CD4-positive, alpha-beta T cell (primary cell): ENCODE measurements at regions not wholly inside any gene's neighbourhood (a gene's known extent, or its start where the extent isn't known, plus 50 kb on each side); places are given as distances from the start of the nearest gene placed in this dataset.

Experiments
- ATAC-seq: fragments of 200-7000 bp; cut with Tn5 transposase; one replicate; pipeline ENCODE4 v1.10.0; 2022; ENCODE audit warnings: mild to moderate bottlenecking; ENCODE audit not compliant: poor library complexity
- CTCF ChIA-PET: fragments of 350-600 bp; sonication (Branson Sonifier 250); formaldehyde crosslinking; loops from one replicate; lab custom pipeline; 2021; ENCODE audit warnings: antibody characterized with exemption, inconsistent platforms; lab: Charles Lee
- POLR2A ChIA-PET: fragments of 350-600 bp; sonication (Branson Sonifier 250); formaldehyde crosslinking; loops from one replicate; lab custom pipeline; 2021; ENCODE audit warnings: antibody characterized with exemption, inconsistent platforms; lab: Charles Lee
- DNase-seq, 14 experiments: peaks; one replicate each; pipeline ENCODE4 v3.0.0-alpha.2; 2013 to 2020; ENCODE audit warnings: mixed read lengths in 2 of 14
- H3K27ac ChIP-seq, 2 donors: one replicate each; pipeline versions ENCODE4 v1.5.1 to v1.7.0; 2013; ENCODE audit warnings: low read length in 2 of 2, low read depth in 1 of 2, mild to moderate bottlenecking in 1 of 2
- H3K27me3 ChIP-seq, 2 experiments: 1 replicate in 1 of 2; 2 replicates in 1 of 2; pipeline versions ENCODE4 v1.6.1 to v1.7.0; 2013; ENCODE audit warnings: low read length in 2 of 2, control low read depth in 1 of 2, mild to moderate bottlenecking in 1 of 2, moderate library complexity in 1 of 2; ENCODE audit not compliant: insufficient read depth in 2 of 2, control insufficient read depth in 1 of 2
- H3K36me3 ChIP-seq: one replicate; pipeline ENCODE4 v1.6.1; 2013; ENCODE audit warnings: low read length, control low read depth; ENCODE audit not compliant: insufficient read depth
- H3K4me1 ChIP-seq: one replicate; pipeline ENCODE4 v1.6.1; 2013; ENCODE audit warnings: low read length, control low read depth; ENCODE audit not compliant: insufficient read depth
- H3K4me3 ChIP-seq: one replicate; pipeline ENCODE4 v1.5.1; 2013; ENCODE audit warnings: mild to moderate bottlenecking, low read length, moderate library complexity
- H3K9me3 ChIP-seq, 2 experiments: 1 replicate in 1 of 2; 2 replicates in 1 of 2; pipeline versions ENCODE4 v1.6.1 to v1.7.0; 2013; ENCODE audit warnings: low read length in 2 of 2, mild to moderate bottlenecking in 2 of 2, control low read depth in 1 of 2, moderate library complexity in 1 of 2; ENCODE audit not compliant: control insufficient read depth in 1 of 2, insufficient read depth in 1 of 2
- H3K27ac Mint-ChIP-seq: one replicate; pipeline ENCODE4 v1.8.0; 2020; ENCODE audit warnings: mixed read lengths
- H3K27me3 Mint-ChIP-seq: one replicate; pipeline ENCODE4 v1.8.0; 2021; ENCODE audit warnings: mixed read lengths
- H3K36me3 Mint-ChIP-seq: one replicate; pipeline ENCODE4 v1.8.0; 2021; ENCODE audit warnings: low read depth, mixed read lengths
- H3K4me1 Mint-ChIP-seq: one replicate; pipeline ENCODE4 v1.8.0; 2021; ENCODE audit warnings: low read depth, mixed read lengths
- H3K4me3 Mint-ChIP-seq: one replicate; pipeline ENCODE4 v1.8.0; 2020; ENCODE audit warnings: mild to moderate bottlenecking, mixed read lengths
- H3K9me3 Mint-ChIP-seq: one replicate; pipeline ENCODE4 v1.8.0; 2020; ENCODE audit warnings: mixed read lengths
- CTCF ChIP-seq: fragments of 200-600 bp; IDR thresholded peaks from one replicate; pipeline ENCODE4 v1.8.0; 2022; ENCODE audit warnings: antibody characterized with exemption, mild to moderate bottlenecking
- intact Hi-C, 2 experiments: fragments of 100-400 bp; cut with DNase I in 1 of 2; cut with micrococcal nuclease in 1 of 2; formaldehyde crosslinking; loops; one replicate each; pipeline versions ENCODE4 v1.15.1 to v1.9.0; 2023 to 2025; cut with DNase I, micrococcal nuclease

- no peak overlapping the region for H3K27ac Mint-ChIP-seq
- intact Hi-C loops: no loop called here
- H3K36me3 Mint-ChIP-seq: no peaks in the 10 kb centered on the region
- no peaks in the 10 kb centered on the region for H3K4me1 ChIP-seq
- no peaks in the 10 kb centered on the region for H3K36me3 ChIP-seq
- DNase-seq: peak in 2 of 14 experiments; percentile 0 to 14
- TF ChIP-seq CTCF: no peak
- no peak overlapping the region for H3K4me3 Mint-ChIP-seq
- no peak overlapping the region for H3K4me3 ChIP-seq
- H3K27ac ChIP-seq: no peak overlapping the region
- CTCF ChIA-PET: no interaction called here
- ATAC-seq: no peak
- H3K9me3 ChIP-seq: peaks cover 0 to 8% of the 10 kb centered on the region in 2 experiments
- POLR2A ChIA-PET: no interaction called here
- H3K27me3 Mint-ChIP-seq: peaks cover 8% of the 10 kb centered on the region
- peaks cover 0 to 5% of the 10 kb centered on the region in 2 experiments for H3K27me3 ChIP-seq
- no peaks in the 10 kb centered on the region for H3K9me3 Mint-ChIP-seq
- H3K4me1 Mint-ChIP-seq: no peaks in the 10 kb centered on the region
Observed at GRCh38 chr2:71941726-71942525, 205.7 kb downstream of the CYP26B1 start.

DNA sequence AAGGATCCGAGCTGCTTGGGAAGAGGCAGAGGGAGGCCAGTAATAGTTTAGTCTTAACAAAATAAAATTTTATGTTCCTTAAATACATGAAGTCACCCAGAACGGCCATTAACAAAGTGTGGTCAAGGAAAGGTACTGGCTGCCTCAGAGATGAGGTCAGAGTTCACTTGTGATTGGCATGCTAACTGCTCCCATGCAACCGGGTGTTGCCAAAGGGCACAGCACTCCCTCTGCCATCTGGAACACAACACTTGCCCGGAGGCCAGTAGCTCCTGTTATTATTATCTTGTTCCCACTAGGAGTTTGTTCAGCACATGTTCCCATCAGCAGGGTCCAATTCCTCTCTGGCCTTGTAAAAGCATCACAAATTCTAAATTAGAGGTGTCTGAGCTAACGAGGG, 207.0 kb downstream of the CYP26B1 start:
- no peak overlapping the region for H3K27ac Mint-ChIP-seq
- ATAC-seq (no peak), DNase-seq (no peak)
- peaks cover 0 to 8% of the 10 kb centered on the region in 2 experiments for H3K9me3 ChIP-seq
- ChIA-PET POLR2A (no interaction called here), CTCF (no interaction called here)
- H3K4me1 Mint-ChIP-seq: no peaks in the 10 kb centered on the region
- no peak overlapping the region for H3K4me3 ChIP-seq
- H3K36me3 Mint-ChIP-seq: no peaks in the 10 kb centered on the region
- H3K27ac ChIP-seq: no peak overlapping the region
- H3K27me3 ChIP-seq: peaks cover 0 to 5% of the 10 kb centered on the region in 2 experiments
- intact Hi-C loops: no loop called here
- peaks cover 8% of the 10 kb centered on the region for H3K27me3 Mint-ChIP-seq
- H3K4me3 Mint-ChIP-seq: no peak overlapping the region
- no peaks in the 10 kb centered on the region for H3K9me3 Mint-ChIP-seq
- no peaks in the 10 kb centered on the region for H3K36me3 ChIP-seq
- no peaks in the 10 kb centered on the region for H3K4me1 ChIP-seq
- no peak for TF ChIP-seq CTCF

DNA sequence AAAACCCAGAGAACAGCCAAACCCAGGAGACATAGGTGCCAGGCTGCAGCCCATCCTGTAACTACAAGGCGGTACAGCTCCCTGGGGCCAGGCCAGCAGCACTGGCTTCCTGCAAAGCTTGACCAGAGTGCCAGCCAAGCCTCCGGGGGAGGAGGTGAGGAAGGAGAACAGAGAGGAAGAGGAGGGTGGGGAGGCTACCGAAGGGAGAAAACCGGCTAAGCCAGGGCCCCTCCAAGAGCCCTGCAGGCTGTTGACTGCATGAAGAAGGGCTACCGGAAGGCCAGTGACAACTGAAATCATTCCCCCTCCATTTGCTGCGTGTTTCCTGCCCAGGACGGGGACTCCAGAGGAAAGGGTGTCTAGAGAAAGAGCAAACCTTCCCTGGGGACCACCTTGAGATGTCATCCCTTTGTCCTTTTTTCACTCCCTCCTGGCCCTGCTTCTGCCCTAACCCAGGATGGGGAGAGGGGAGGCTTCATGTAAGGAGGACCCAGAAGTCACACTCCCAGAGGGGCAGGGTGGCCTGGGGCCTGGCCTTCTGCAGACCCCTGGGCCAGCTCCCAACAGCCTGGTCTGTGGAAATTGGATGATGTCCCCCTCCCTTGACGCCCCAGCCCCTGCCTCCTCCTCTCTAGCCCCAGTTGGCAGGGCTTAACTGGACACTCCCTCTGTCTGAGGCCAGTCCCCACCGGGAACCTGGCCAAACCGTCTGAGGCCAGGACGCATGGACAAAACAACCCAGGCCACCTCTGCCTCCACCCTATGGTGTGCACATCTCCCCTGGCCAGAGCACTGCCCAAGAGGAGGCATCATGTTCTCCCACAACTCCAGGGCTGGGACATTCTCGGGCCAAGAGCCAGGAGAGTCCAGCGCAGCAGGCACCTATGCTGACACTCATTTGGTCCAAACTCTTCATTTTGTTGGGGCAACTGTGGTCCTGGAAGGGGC, 207.8 kb downstream of the CYP26B1 start:
- TF ChIP-seq CTCF: no peak
- no peaks in the 10 kb centered on the region for H3K4me1 Mint-ChIP-seq
- DNase-seq: peak in 2 of 14 experiments; percentile 1 to 27
- H3K27me3 Mint-ChIP-seq: peaks cover 8% of the 10 kb centered on the region
- ChIA-PET POLR2A (no interaction called here), CTCF (no interaction called here)
- Histone ChIP-seq H3K27me3 (peaks cover 0 to 5% of the 10 kb centered on the region in 2 experiments), H3K4me3 (no peak overlapping the region), H3K36me3 (no peaks in the 10 kb centered on the region), H3K4me1 (no peaks in the 10 kb centered on the region), H3K27ac (no peak overlapping the region), H3K9me3 (peaks cover 0 to 8% of the 10 kb centered on the region in 2 experiments)
- no peaks in the 10 kb centered on the region for H3K9me3 Mint-ChIP-seq
- no peak overlapping the region for H3K27ac Mint-ChIP-seq
- no peak for ATAC-seq
- intact Hi-C loops: no loop called here
- no peaks in the 10 kb centered on the region for H3K36me3 Mint-ChIP-seq
- H3K4me3 Mint-ChIP-seq: no peak overlapping the region
